HG02852 (cell line): ENCODE measurements at regions not wholly inside any gene's neighbourhood (a gene's known extent, or its start where the extent isn't known, plus 50 kb on each side); places are given as distances from the start of the nearest gene placed in this dataset.
"Not testable (repeated sequence)": the region's sequence is repeated elsewhere in the genome, so short reads cannot be mapped to it uniquely, and the experiment has no call there.

Experiments used
- ATAC-seq: cut with Tn5 transposase; IDR thresholded peaks from one replicate; pipeline ENCODE4 v1.9.1; 2021; ENCODE audit warnings: mild to moderate bottlenecking, moderate library complexity; ENCODE audit not compliant: unreplicated experiment

GRCh38 chr3:165522386-165522785 is 314.8 kb downstream of the BCHE start:
- ATAC-seq, result no peak

GRCh38 chr3:165521131-165521871 is 315.9 kb downstream of the BCHE start:
- no peak for ATAC-seq

GRCh38 chr3:165519687-165520086 is 317.5 kb downstream of the BCHE start:
- ATAC-seq, result no peak

GRCh38 chr3:165518346-165518745 is 318.9 kb downstream of the BCHE start:
- ATAC-seq, result no peak

DNA sequence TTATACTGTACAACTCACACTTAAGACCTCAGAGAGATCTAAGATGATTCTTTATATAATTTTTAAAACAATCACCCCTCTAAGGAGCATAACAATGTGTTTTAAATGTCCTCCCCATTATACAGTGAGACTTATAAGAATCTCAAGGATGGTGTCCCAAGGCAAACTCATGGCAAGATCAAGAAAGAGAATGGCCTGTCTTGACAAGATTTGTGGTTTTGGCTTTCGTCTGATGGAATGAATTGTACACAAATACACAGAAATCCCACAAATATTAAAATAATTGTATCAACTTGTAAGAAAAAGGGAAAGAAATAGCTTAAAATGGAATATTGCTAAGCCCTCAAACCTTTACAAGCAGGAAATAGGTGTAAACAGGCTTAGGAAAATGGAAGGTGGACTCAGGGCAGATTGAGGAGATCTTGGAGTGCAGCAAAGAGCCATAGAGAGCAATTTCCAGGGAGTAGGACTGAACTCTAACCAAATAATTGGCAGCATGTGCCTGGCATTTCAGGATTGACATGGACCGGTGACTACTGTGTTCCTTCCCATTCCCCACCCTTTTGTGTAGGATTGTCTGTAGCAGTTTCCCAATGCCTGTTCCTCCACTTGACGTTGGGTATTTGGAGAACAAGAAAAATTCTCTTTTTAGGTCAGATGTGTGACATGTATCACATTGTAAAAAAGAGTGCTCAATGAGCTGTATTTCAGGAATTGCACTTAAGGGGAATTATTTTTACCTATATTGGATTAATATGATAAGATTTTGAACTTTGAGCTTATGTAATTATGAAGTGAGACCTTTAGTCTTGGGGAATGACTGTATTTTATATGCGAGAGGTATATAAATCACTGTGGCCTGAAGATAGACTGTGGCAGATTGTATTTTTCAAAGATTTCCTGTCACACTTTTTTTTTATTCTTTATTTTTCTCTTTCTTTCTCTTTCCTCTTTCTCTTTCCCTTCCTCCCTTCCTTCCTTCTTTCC is 317.8 kb upstream of the SLITRK3 start:
- ATAC-seq, result no peak

DNA sequence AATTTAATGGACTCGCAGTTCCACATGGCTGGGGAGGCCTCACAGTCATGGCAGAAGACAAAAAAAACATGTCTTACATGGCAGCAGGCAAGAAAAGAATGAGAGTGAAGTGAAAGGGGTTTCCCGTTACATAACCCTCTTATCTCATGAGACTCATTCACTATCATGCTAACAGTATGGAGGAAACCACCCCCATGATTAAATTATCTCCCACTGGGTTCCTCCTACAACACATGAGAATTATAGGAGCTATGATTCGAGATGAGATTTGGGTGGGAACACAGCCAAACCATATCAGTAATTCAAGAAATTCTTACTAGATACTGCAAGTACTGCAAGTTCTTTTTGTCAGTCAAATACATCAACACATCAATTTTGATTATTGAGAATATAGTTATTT is 311.4 kb upstream of the SLITRK3 start:
- no peak for ATAC-seq

DNA sequence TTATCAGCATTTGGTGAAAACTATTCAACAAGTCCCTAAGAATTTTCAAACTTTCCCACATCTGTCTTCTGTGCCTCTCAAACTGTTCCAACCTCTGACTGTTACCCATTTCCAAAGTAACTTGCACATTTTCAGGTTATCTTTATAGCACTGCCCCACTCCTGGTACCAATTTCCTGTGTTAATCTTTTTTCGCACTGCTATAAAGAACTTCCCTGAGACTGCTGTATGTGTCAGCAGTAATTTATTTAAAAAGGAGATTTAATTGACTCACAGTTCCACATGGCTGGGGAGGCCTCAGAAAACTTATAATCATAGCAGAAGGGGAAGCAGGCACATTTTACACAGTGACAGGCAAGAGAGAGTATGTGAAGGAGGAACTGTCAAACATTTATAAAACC is 310.9 kb upstream of the SLITRK3 start:
- ATAC-seq, result no peak

GRCh38 chr3:165505657-165506056 is 309.5 kb upstream of the SLITRK3 start:
- no peak for ATAC-seq

DNA sequence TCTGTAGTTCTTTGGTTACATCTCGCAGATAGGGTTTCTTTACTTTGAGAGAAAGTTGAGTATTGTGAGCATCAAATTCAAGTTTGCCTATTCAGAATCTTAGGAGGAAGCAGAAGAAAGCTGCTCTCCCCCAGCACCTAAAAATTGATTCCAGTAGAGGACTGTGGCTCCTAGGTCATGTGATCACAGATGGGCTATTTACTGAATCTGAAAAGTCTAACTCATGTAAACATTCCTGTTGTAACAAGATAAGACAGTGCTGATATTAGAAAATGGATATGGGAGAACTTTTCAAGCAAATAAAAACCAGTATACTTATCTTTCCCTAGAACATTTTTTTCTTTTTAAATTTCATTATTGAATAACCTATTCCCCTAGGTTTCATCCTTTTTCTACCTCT is 308.4 kb upstream of the SLITRK3 start:
- ATAC-seq, result no peak

GRCh38 chr3:165503825-165504224 is 307.6 kb upstream of the SLITRK3 start:
- no peak for ATAC-seq

DNA sequence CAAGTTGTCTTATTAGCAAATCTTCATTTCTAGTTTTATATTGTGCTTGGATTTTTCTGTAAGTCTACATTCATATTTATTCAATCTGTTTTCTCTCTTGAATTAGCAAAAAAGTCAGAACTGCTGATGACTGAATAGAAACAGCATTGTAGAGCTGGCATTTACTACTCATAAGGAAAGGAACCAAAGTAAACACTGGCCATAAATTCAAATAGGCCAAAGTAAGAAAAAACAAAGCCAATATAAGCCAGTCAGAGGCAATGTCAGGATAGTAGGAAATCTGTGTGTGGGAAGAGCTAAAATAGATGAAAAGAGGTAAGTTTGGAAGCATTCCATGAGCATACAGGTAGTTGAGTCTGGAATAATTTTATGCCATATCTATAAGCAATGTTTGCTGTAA is 307.2 kb upstream of the SLITRK3 start:
- ATAC-seq, result no peak

DNA sequence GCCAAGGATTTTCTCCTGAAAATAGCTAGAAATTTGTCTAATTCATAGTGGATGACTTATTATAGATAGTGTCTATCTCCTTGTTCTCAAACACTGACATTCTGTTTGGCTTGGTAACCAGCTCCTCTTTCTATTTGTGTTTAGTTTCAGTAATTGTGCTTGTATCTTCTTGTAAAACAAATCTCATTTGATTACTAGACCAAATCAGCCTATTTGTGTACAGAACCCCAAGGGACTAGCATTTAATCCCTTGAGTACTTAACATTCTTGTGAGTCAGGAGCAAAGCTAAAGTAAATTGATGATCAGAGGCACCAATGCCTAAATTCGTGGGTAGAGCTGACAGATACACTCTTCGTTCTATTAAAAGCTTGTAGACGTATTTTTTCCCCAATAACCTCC is 306.5 kb upstream of the SLITRK3 start:
- ATAC-seq, result no peak

DNA sequence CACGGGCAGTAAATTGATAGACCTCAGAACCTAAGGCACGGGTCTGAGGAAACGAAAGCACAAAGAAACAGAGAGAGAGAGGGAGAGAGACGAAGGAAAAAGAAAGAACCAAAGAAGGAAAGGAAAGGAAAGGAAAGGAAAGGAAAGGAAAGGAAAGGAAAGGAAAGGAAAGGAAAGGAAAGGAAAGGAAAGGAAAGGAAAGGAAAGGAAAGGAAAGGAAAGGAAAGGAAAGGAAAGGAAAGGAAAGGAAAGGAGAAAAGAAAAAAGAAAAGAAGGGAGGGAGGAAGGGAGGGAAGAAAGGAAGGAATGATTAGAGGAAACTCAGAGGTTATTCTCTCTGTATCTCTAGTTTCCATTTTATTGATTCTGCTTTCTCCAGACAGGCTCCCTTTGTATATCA is 302.6 kb upstream of the SLITRK3 start:
- ATAC-seq, result not testable (repeated sequence)

DNA sequence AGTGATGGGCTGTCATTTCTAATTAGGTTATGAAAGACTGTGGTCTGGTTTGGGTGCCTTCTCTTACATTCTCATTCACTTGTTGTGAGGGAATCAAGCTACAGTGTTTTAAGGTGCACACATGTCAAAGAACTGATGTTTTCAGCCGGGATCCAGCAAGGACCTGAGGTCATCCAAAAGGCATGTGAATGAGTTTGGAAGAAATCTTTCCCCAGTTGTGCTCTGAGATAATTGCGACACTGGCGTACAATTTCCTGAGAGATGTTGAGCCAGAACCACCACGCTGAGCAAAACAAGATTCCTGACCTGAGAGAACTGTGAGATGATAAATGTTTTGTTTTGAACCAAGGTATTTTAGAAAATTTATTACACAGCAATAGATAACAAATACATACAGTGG is 295.3 kb upstream of the SLITRK3 start:
- no peak for ATAC-seq

DNA sequence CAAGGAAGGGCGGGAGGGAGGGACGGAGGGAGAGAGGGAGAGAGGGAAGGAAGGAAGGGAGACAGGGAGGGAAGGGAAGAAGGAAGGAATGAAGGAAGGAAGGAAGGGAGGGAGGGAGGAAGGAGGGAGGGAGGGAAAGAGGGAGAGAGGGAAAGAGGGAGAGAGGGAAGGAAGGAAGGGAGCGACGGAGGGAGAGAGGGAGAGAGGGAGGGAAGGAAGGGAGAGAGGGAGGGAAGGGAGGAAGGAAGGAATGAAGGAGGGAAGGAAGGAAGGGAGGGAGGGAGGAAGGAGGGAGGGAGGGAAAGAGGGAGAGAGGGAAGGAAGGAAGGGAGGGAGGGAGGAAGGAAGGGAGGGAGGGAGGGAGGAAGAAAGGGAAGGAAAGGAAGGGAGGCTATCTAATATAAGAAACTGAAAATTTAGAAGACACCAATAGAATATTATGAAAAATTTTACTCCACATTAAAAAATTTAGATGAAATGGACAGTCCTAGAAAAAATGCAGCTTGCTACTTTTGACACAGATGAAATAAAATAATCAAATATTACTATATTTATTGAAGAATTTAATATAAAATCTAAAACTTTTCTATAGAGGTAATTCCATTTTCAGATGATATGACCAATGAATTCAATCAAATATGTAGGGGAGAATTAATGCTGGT is 280.3 kb upstream of the SLITRK3 start:
- no peak for ATAC-seq

DNA sequence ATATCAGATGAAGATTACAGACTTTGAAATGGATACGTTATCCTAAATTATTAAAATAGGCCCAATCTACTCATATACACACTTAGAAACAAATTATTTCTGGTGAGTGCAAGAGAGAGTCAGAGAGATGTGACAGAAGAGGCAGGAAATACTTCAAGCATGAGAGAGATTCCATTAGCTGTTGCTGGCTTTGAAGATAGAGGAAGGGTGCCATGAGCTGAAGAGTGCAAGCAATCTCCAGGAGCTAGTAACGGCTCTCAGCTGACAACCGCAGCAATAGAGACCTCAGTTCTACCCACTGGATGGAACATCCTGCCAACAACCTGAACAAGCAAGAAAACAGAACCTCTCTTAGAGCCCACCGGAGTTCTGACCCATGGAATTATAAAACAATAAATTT is 270.7 kb upstream of the SLITRK3 start:
- no peak for ATAC-seq

DNA sequence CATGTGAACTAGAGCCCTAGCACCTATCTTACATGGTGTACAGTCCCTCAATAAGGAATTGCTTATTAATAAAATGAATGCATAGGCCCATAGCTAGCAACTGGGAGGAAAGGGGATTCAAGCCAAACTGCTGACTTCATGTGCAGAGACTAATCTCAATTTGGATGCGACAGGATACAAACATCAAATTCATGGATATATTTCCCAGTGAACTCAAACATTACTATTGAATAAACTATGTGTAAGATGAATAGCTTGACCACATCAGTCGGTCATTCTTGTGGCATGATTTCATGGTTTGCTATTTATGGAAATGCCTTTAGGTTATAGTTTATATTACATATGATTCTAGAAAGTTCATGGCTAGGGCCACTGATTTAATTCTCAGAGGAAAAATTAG is 268.6 kb upstream of the SLITRK3 start:
- ATAC-seq, result no peak

- ATAC-seq, result no peak
These were observed 267.3 kb upstream of the SLITRK3 start for GRCh38 chr3:165463531-165463930.

- ATAC-seq, result no peak
These were observed 266.6 kb upstream of the SLITRK3 start for GRCh38 chr3:165462636-165463334.

GRCh38 chr3:165459924-165460835 is 264.0 kb upstream of the SLITRK3 start:
- no peak for ATAC-seq
